ENCODE measurements at regions not wholly inside any gene's neighbourhood (a gene's known extent, or its start where the extent isn't known, plus 50 kb on each side); places are given as distances from the start of the nearest gene placed in this dataset.

GRCh38 chr22:27011717-27012116 lies 354.3 kb downstream of the MIAT start:
- TF ChIP-seq TAF1 (IDR thresholded peaks at IDR 0.05; ENCODE audit: borderline replicate concordance, insufficient read depth, low read length): no peak
- TF ChIP-seq FOXP2 (optimal IDR thresholded peaks at IDR 0.05; ENCODE audit: borderline replicate concordance, extremely low read depth, extremely low read length, insufficient read depth): no peak
- TF ChIP-seq REST (IDR thresholded peaks at IDR 0.05; ENCODE audit: insufficient read depth in 1 of 2, low read depth in 2 of 2, low read length in 2 of 2): no peak
- no peak for TF ChIP-seq POLR2AphosphoS5 (IDR thresholded peaks at IDR 0.05; ENCODE audit: low read depth, low read length)

- TF ChIP-seq TAF1 (IDR thresholded peaks at IDR 0.05; ENCODE audit: borderline replicate concordance, insufficient read depth, low read length): no peak
- no peak for TF ChIP-seq FOXP2 (optimal IDR thresholded peaks at IDR 0.05; ENCODE audit: borderline replicate concordance, extremely low read depth, extremely low read length, insufficient read depth)
- no peak for TF ChIP-seq SIN3A (IDR thresholded peaks at IDR 0.05; ENCODE audit: borderline replicate concordance, insufficient read depth, low read length)
- no peak for TF ChIP-seq POLR2AphosphoS5 (IDR thresholded peaks at IDR 0.05; ENCODE audit: low read depth, low read length)
- TF ChIP-seq REST (IDR thresholded peaks at IDR 0.05; ENCODE audit: insufficient read depth in 1 of 2, low read depth in 2 of 2, low read length in 2 of 2): no peak
Observed at GRCh38 chr22:27019827-27020226, 362.4 kb downstream of the MIAT start.

- no peak for TF ChIP-seq SIN3A (IDR thresholded peaks at IDR 0.05; ENCODE audit: borderline replicate concordance, insufficient read depth, low read length)
- no peak for TF ChIP-seq FOXP2 (optimal IDR thresholded peaks at IDR 0.05; ENCODE audit: borderline replicate concordance, extremely low read depth, extremely low read length, insufficient read depth)
- no peak for TF ChIP-seq POLR2AphosphoS5 (IDR thresholded peaks at IDR 0.05; ENCODE audit: low read depth, low read length)
- TF ChIP-seq TAF1 (IDR thresholded peaks at IDR 0.05; ENCODE audit: borderline replicate concordance, insufficient read depth, low read length): no peak
- no peak for TF ChIP-seq REST (IDR thresholded peaks at IDR 0.05; ENCODE audit: insufficient read depth in 1 of 2, low read depth in 2 of 2, low read length in 2 of 2)
Observed at GRCh38 chr22:27022274-27022895, 365.0 kb downstream of the MIAT start.

- TF ChIP-seq REST (IDR thresholded peaks at IDR 0.05; ENCODE audit: insufficient read depth in 1 of 2, low read depth in 2 of 2, low read length in 2 of 2) (no peak), POLR2AphosphoS5 (IDR thresholded peaks at IDR 0.05; ENCODE audit: low read depth, low read length) (no peak), SIN3A (IDR thresholded peaks at IDR 0.05; ENCODE audit: borderline replicate concordance, insufficient read depth, low read length) (no peak), FOXP2 (optimal IDR thresholded peaks at IDR 0.05; ENCODE audit: borderline replicate concordance, extremely low read depth, extremely low read length, insufficient read depth) (no peak), TAF1 (IDR thresholded peaks at IDR 0.05; ENCODE audit: borderline replicate concordance, insufficient read depth, low read length) (no peak)
Observed at GRCh38 chr22:27022896-27023361, 365.5 kb downstream of the MIAT start.

Data from PFSK-1 (cell line).